ENCODE measurements at regions not wholly inside any gene's neighbourhood (a gene's known extent, or its start where the extent isn't known, plus 50 kb on each side); places are given as distances from the start of the nearest gene placed in this dataset.

DNA sequence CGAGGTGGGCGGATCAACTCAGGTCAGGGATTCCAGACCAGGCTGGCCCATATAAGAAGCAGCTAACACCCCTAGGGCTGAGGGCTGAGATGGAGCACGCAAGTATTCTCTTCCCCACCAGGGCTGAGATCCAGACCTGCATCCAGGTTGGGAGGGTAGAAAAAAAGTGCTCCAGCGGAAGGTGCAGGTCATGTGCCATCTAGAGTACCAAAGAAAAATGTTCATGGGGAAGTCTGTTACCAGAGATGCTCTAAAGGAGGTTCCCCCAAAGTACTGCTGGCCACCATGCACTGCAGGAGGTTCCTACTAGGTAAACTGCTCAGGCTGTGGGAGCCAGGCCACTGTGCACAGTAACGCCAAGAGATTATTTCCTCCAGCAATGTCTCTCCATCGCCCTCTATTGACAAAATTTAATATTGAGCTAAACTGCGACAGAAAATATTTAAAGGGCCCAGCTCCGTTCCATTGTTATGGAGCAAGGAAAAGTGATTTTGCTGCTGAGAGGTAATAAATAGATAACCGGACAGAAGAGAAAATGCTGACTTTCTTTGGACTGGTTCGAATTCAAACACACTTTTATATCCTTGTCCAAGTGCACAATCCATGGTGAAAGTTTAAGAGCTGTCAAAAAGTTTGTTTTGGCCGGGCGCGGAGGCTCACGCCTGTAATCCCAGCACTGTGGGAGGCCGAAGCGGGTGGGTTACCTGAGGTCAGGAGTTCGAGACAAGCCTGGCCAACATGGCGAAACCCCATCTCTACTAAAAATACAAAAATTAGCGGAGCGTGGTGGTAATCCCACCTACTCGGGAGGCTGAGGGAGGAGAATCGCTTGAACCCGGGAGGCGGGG is 159.9 kb downstream of the OR2B2 start (continued):
- TF ChIP-seq, protein P1, sequence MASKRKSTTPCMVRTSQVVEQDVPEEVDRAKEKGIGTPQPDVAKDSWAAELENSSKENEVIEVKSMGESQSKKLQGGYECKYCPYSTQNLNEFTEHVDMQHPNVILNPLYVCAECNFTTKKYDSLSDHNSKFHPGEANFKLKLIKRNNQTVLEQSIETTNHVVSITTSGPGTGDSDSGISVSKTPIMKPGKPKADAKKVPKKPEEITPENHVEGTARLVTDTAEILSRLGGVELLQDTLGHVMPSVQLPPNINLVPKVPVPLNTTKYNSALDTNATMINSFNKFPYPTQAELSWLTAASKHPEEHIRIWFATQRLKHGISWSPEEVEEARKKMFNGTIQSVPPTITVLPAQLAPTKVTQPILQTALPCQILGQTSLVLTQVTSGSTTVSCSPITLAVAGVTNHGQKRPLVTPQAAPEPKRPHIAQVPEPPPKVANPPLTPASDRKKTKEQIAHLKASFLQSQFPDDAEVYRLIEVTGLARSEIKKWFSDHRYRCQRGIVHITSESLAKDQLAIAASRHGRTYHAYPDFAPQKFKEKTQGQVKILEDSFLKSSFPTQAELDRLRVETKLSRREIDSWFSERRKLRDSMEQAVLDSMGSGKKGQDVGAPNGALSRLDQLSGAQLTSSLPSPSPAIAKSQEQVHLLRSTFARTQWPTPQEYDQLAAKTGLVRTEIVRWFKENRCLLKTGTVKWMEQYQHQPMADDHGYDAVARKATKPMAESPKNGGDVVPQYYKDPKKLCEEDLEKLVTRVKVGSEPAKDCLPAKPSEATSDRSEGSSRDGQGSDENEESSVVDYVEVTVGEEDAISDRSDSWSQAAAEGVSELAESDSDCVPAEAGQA (IDR thresholded peaks at IDR 0.05; ENCODE audit: low read depth), result peak; percentile 36; the same call in 1 of the 2 replicates
- TF ChIP-seq, protein P1 (CRISPR knock-in tag; IDR thresholded peaks at IDR 0.05; ENCODE audit: borderline replicate concordance), result no peak
- TF ChIP-seq ZMYM4 (CRISPR knock-in tag; IDR thresholded peaks at IDR 0.05) (peak; percentile 42), ZNF24 (IDR thresholded peaks at IDR 0.05) (peak; percentile 48; the same call in 1 of the 2 replicates), ZNF460 (CRISPR knock-in tag; IDR thresholded peaks at IDR 0.05; ENCODE audit: borderline replicate concordance) (peak; percentile 97), NPAS2 (CRISPR knock-in tag; IDR thresholded peaks at IDR 0.05; ENCODE audit: borderline replicate concordance) (no peak), HNRNPLL (IDR thresholded peaks at IDR 0.05; ENCODE audit: low read depth, low read length, poor library complexity, severe bottlenecking) (no peak), GABPA (IDR thresholded peaks at IDR 0.05; ENCODE audit: low read depth, low read length) (no peak), GABPA (CRISPR knock-in tag; IDR thresholded peaks at IDR 0.05; ENCODE audit: low read depth) (0 out of 2 replicates have a peak, but pooled peaks have one; percentile 40), SAFB2 (CRISPR knock-in tag; IDR thresholded peaks at IDR 0.05; ENCODE audit: borderline replicate concordance, low read depth) (peak; percentile 65; the same call in 1 of the 2 replicates), NR2F1 (CRISPR knock-in tag; IDR thresholded peaks at IDR 0.05) (peak in 1 of 2 experiments; percentile 21; a peak in 1 of 4 replicates), ADNP (CRISPR knock-in tag; IDR thresholded peaks at IDR 0.05) (peak; percentile 94), MIXL1 (CRISPR knock-in tag; IDR thresholded peaks at IDR 0.05) (peak; percentile 78; the same call in 1 of the 2 replicates), SMC3 (IDR thresholded peaks at IDR 0.05; ENCODE audit: low read length) (peak; percentile 68)
- TF ChIP-seq, protein P2, sequence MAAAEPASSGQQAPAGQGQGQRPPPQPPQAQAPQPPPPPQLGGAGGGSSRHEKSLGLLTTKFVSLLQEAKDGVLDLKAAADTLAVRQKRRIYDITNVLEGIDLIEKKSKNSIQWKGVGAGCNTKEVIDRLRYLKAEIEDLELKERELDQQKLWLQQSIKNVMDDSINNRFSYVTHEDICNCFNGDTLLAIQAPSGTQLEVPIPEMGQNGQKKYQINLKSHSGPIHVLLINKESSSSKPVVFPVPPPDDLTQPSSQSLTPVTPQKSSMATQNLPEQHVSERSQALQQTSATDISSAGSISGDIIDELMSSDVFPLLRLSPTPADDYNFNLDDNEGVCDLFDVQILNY (CRISPR knock-in tag; conservative IDR thresholded peaks at IDR 0.05), result no peak
- TF ChIP-seq, protein P3, sequence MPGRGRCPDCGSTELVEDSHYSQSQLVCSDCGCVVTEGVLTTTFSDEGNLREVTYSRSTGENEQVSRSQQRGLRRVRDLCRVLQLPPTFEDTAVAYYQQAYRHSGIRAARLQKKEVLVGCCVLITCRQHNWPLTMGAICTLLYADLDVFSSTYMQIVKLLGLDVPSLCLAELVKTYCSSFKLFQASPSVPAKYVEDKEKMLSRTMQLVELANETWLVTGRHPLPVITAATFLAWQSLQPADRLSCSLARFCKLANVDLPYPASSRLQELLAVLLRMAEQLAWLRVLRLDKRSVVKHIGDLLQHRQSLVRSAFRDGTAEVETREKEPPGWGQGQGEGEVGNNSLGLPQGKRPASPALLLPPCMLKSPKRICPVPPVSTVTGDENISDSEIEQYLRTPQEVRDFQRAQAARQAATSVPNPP (CRISPR knock-in tag; IDR thresholded peaks at IDR 0.05), result 0 out of 2 replicates have a peak, but pooled peaks have one; percentile 17
- TF ChIP-seq, protein P4, sequence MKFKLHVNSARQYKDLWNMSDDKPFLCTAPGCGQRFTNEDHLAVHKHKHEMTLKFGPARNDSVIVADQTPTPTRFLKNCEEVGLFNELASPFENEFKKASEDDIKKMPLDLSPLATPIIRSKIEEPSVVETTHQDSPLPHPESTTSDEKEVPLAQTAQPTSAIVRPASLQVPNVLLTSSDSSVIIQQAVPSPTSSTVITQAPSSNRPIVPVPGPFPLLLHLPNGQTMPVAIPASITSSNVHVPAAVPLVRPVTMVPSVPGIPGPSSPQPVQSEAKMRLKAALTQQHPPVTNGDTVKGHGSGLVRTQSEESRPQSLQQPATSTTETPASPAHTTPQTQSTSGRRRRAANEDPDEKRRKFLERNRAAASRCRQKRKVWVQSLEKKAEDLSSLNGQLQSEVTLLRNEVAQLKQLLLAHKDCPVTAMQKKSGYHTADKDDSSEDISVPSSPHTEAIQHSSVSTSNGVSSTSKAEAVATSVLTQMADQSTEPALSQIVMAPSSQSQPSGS (CRISPR knock-in tag; IDR thresholded peaks at IDR 0.05), result peak; percentile 22; the same call in 1 of the 2 replicates
- TF ChIP-seq, protein P5, sequence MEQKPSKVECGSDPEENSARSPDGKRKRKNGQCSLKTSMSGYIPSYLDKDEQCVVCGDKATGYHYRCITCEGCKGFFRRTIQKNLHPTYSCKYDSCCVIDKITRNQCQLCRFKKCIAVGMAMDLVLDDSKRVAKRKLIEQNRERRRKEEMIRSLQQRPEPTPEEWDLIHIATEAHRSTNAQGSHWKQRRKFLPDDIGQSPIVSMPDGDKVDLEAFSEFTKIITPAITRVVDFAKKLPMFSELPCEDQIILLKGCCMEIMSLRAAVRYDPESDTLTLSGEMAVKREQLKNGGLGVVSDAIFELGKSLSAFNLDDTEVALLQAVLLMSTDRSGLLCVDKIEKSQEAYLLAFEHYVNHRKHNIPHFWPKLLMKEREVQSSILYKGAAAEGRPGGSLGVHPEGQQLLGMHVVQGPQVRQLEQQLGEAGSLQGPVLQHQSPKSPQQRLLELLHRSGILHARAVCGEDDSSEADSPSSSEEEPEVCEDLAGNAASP (CRISPR knock-in tag; IDR thresholded peaks at IDR 0.05; ENCODE audit: borderline replicate concordance), result peak; percentile 16; the same call in 1 of the 2 replicates

All from HepG2 (cell line).